ENCODE measurements at regions not wholly inside any gene's neighbourhood (a gene's known extent, or its start where the extent isn't known, plus 50 kb on each side); places are given as distances from the start of the nearest gene placed in this dataset.

DNA sequence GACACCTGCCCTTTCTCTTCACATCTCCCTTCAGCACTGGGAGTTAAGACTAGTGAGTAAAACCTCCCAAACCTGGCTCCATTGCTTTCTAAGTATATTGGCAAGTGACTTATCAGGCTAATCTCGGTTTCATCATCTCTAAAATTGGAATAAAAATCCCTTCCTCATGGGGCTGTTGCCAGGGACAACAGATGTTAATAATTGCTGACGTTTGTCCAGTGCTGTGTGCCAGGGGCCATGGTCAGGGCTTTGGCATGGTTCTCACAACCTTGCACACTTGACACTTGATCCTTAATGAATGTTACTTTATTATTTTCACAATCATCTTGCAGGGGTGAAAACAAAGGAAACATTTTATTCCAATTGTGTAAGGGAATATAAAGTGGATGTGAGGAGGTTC lies 1262.0 kb upstream of the WWC1 start:
- no peak for DNase-seq (ENCODE audit: low read depth, low spot score)

DNA sequence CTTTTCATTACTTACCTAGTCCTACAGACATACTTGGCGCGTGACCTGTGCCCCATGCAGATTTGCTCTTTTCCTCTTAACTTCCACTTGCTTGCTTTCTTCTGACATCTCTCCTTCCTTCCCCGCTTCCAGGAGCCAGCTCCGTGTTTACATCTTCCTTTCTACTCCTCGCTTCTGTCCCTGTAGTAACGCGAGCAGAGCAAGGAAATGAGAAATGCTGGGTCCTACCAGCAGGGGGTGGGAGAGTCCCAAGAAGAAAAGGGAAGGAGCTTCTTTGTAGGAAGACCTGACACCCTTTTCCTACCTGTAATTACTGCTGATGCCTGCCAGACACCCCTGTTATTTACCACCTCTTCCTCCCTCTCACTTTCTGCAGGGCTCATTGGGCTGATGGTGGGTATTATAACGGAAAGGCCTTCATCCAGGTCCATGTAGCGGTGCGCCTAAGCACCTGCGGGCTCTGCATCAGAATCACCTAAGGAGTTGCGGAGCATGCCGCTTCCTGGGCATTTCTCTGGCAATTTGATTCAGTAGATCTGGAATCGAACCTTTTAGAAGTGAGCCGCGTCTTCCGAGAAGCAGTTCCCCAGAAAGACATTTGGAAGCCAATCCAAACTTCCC lies 1260.8 kb upstream of the WWC1 start:
- TF ChIP-seq FOXP2 (optimal IDR thresholded peaks at IDR 0.05; ENCODE audit: control extremely low read depth, extremely low read length, insufficient read depth), result no peak
- no peak for TF ChIP-seq POLR2AphosphoS5 (IDR thresholded peaks at IDR 0.05; ENCODE audit: borderline replicate concordance, low read depth, low read length)
- no peak for TF ChIP-seq EZH2 (IDR thresholded peaks at IDR 0.05)
- H3K36me3 ChIP-seq (ENCODE audit: insufficient read depth, low read length), result no peaks in the 10 kb centered on the region
- H3K9me3 ChIP-seq (ENCODE audit: low read depth, low read length), result no peaks in the 10 kb centered on the region
- H3K4me3 ChIP-seq, result no peak overlapping the region
- no peak overlapping the region for H3K9ac ChIP-seq (ENCODE audit: insufficient read length)
- H3K27ac ChIP-seq, result no peak overlapping the region
- DNase-seq (ENCODE audit: low read depth, low spot score), result no peak

More for the DNA sequence above, 1262.0 kb upstream of the WWC1 start:
- no peak overlapping the region for H3K9ac ChIP-seq (ENCODE audit: insufficient read length)
- H3K4me3 ChIP-seq, result no peak overlapping the region
- TF ChIP-seq POLR2AphosphoS5 (IDR thresholded peaks at IDR 0.05; ENCODE audit: borderline replicate concordance, low read depth, low read length), result no peak
- no peak for TF ChIP-seq FOXP2 (optimal IDR thresholded peaks at IDR 0.05; ENCODE audit: control extremely low read depth, extremely low read length, insufficient read depth)
- TF ChIP-seq EZH2 (IDR thresholded peaks at IDR 0.05), result no peak
- H3K36me3 ChIP-seq (ENCODE audit: insufficient read depth, low read length), result no peaks in the 10 kb centered on the region
- no peak overlapping the region for H3K27ac ChIP-seq
- H3K9me3 ChIP-seq (ENCODE audit: low read depth, low read length), result no peaks in the 10 kb centered on the region

DNA sequence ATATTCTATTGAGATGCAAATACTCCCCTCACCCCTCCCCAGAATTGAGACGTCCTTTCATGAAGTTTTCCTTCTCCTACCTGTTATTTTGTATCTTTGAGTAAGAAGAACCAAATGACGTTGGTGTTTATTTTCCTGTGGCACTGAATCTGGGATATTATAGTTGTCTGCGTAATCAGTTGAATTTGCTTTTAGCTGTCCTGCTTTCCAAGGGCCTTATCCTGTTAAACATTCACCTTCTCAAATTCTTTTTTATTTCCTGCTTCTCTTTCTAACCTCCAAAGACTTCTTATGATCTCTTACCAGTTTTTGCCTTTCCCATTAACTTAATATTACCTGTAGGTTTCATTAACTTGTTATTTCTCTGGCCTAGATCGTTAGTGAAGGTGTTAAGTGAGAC lies 1254.9 kb upstream of the WWC1 start:
- Histone ChIP-seq H3K4me3 (no peak overlapping the region), H3K9ac (ENCODE audit: insufficient read length) (no peak overlapping the region), H3K36me3 (ENCODE audit: insufficient read depth, low read length) (no peaks in the 10 kb centered on the region), H3K9me3 (ENCODE audit: low read depth, low read length) (no peaks in the 10 kb centered on the region), H3K27ac (no peak overlapping the region)
- TF ChIP-seq POLR2AphosphoS5 (IDR thresholded peaks at IDR 0.05; ENCODE audit: borderline replicate concordance, low read depth, low read length) (no peak), FOXP2 (optimal IDR thresholded peaks at IDR 0.05; ENCODE audit: control extremely low read depth, extremely low read length, insufficient read depth) (no peak), EZH2 (IDR thresholded peaks at IDR 0.05) (no peak)
- no peak for DNase-seq (ENCODE audit: low read depth, low spot score)

DNA sequence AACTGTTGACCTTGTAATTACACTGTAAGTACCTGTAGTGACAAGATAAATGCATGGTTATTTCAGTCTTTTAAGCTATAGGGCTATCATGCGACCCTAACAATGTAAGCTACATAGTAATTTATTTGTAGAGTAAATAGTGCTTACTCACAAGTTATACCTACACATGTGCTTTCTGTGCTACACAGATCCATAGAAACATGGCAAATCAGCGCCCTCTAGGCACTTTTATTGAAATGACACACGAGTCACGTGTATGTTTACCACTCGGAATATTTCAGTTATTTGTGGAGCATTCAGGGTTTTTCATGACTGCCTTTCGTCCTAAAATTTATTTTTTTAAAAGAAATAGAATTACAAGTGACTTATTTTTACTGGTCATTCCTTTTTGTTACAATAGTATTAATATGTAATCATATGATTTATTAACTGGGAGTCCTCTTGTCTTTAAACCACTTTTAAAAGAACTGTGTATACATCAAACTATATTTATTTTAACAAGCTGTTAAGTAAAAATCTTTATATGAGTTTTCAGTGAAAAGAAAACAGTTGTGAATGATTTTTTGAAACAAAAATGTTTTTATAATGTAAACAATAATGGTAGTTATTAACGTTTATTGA lies 1242.3 kb upstream of the WWC1 start:
- H3K9ac ChIP-seq (ENCODE audit: insufficient read length), result no peak overlapping the region
- H3K27ac ChIP-seq, result no peak overlapping the region
- H3K36me3 ChIP-seq (ENCODE audit: insufficient read depth, low read length), result no peaks in the 10 kb centered on the region
- no peaks in the 10 kb centered on the region for H3K9me3 ChIP-seq (ENCODE audit: low read depth, low read length)
- TF ChIP-seq POLR2AphosphoS5 (IDR thresholded peaks at IDR 0.05; ENCODE audit: borderline replicate concordance, low read depth, low read length) (no peak), FOXP2 (optimal IDR thresholded peaks at IDR 0.05; ENCODE audit: control extremely low read depth, extremely low read length, insufficient read depth) (no peak)
- H3K4me3 ChIP-seq, result no peak overlapping the region
- peak; percentile 57 for DNase-seq (ENCODE audit: low read depth, low spot score)

DNA sequence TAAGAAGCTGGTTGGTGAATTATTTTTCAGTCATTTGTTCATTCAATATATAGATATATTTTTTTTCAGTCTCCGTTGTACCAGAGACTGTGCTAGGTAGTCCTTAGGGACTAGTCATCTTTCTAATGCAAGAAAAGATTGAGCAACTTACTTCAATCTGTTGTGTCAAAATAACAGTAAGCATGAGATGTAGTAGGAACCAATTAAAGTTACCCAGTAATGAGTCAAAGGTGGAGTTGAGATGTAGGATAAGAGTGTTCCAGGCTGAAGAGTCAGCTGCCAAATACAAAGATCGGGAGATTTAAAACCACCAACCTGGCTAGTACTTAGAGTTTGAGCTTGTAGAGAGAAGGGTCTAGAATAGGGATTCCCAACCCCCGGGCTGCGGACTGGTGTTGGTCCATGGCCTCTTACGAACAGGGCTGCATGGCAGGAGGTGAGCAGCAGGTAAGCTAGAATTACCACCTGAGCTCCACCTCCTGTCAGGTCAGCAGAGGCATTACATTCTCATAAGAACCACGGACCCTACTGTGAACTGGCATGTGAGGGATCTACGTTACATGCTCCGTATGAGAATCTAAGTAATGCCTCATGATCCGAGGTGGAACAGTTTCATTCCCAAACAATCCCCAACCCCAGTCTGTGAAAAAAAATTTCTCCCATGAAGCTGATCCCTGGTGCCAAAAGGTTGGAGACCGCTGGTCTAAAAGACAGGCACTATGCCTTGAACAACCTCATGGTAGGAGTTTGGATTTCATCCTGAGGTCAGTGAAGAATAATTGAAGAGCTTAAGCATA lies 1241.5 kb upstream of the WWC1 start:
- H3K36me3 ChIP-seq (ENCODE audit: insufficient read depth, low read length), result no peaks in the 10 kb centered on the region
- no peak overlapping the region for H3K27ac ChIP-seq
- H3K9ac ChIP-seq (ENCODE audit: insufficient read length), result no peak overlapping the region
- H3K4me3 ChIP-seq, result no peak overlapping the region
- TF ChIP-seq EZH2 (IDR thresholded peaks at IDR 0.05) (no peak), FOXP2 (optimal IDR thresholded peaks at IDR 0.05; ENCODE audit: control extremely low read depth, extremely low read length, insufficient read depth) (no peak), POLR2AphosphoS5 (IDR thresholded peaks at IDR 0.05; ENCODE audit: borderline replicate concordance, low read depth, low read length) (no peak)
- H3K9me3 ChIP-seq (ENCODE audit: low read depth, low read length), result no peaks in the 10 kb centered on the region
- no peak for DNase-seq (ENCODE audit: low read depth, low spot score)

DNA sequence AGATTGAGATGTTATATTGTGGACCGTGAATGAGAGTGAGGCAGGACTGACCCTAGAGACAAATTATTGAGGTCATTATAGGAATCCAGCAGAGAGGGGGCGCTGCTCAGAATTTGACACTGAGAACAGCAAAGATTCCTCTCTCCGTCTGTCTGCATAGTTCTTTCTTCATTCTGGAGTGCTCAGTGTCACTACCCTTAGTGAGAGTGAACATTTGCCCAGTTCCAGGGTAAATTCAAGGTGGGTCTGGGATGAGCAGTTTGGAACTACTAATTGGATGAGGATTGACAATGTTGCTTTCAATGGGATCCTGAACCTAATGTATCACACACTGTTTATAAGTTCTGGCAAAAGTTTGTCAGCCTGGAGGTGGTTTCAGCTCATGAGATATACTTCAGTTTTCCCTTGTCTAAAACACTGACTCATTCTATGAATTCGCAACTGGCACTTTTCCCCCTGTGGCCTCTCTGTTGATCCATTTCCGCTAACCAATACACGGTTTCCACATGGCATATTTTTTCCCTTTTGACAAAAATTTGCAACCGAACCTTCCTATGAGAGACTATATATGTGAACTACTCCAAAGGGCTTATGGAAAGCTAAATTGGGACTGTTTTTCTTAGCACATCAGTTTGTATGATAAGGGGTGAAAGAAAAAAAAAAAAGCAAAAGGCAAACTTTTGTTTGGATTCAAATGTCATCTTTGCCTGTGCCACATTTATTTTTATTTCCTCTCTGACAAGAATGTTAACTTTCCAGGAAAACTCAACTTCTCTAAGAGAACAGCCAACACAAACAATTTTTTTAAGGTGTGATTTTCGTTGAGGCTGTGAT lies 1240.7 kb upstream of the WWC1 start:
- no peaks in the 10 kb centered on the region for H3K36me3 ChIP-seq (ENCODE audit: insufficient read depth, low read length)
- no peak overlapping the region for H3K9ac ChIP-seq (ENCODE audit: insufficient read length)
- H3K9me3 ChIP-seq (ENCODE audit: low read depth, low read length), result no peaks in the 10 kb centered on the region
- no peak overlapping the region for H3K4me3 ChIP-seq
- no peak overlapping the region for H3K27ac ChIP-seq
- TF ChIP-seq FOXP2 (optimal IDR thresholded peaks at IDR 0.05; ENCODE audit: control extremely low read depth, extremely low read length, insufficient read depth) (no peak), POLR2AphosphoS5 (IDR thresholded peaks at IDR 0.05; ENCODE audit: borderline replicate concordance, low read depth, low read length) (no peak), EZH2 (IDR thresholded peaks at IDR 0.05) (no peak)
- no peak for DNase-seq (ENCODE audit: low read depth, low spot score)

DNA sequence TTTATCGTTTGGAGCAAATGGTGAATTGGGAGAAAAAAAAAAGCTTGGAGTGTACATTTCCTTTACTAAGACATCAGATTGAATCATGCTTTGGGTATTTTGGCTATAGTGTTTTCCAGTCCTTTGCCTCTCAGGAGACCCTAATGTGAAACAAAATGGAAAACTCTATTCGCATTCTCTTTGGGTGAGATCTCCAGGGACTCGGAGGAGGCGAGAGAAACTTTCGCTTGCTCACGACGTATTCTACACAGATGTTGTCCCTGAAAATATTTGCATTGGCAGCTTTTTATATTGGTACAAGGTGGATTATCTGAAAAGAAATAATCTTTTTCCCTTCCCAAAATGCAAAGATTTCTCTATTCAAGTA lies 1240.1 kb upstream of the WWC1 start:
- Histone ChIP-seq H3K36me3 (ENCODE audit: insufficient read depth, low read length) (no peaks in the 10 kb centered on the region), H3K9me3 (ENCODE audit: low read depth, low read length) (no peaks in the 10 kb centered on the region), H3K27ac (no peak overlapping the region), H3K9ac (ENCODE audit: insufficient read length) (no peak overlapping the region), H3K4me3 (no peak overlapping the region)
- no peak for TF ChIP-seq FOXP2 (optimal IDR thresholded peaks at IDR 0.05; ENCODE audit: control extremely low read depth, extremely low read length, insufficient read depth)
- TF ChIP-seq POLR2AphosphoS5 (IDR thresholded peaks at IDR 0.05; ENCODE audit: borderline replicate concordance, low read depth, low read length), result no peak
- no peak for TF ChIP-seq EZH2 (IDR thresholded peaks at IDR 0.05)
- no peak for DNase-seq (ENCODE audit: low read depth, low spot score)

DNA sequence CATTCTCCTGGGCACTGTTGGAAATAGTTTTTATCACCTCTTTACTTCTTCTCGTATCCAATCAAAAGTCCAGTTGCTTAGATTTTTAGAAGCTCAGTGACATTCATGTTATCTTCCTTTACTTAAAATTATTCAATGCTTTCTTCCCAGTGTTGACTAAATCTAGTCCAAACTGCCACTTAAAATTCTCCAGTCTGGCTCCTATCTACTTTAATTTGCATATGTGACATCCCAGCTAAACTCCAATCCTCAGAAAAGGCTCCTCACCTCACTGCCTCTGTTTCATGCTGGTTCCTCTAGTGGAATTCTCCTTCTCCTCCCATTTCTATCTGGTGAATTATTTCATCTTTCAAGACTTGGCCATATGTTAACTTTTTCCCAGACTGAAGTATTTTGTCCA lies 1238.7 kb upstream of the WWC1 start:
- H3K9ac ChIP-seq (ENCODE audit: insufficient read length), result no peak overlapping the region
- no peak for TF ChIP-seq POLR2AphosphoS5 (IDR thresholded peaks at IDR 0.05; ENCODE audit: borderline replicate concordance, low read depth, low read length)
- TF ChIP-seq FOXP2 (optimal IDR thresholded peaks at IDR 0.05; ENCODE audit: control extremely low read depth, extremely low read length, insufficient read depth), result no peak
- no peak for TF ChIP-seq EZH2 (IDR thresholded peaks at IDR 0.05)
- H3K4me3 ChIP-seq, result no peak overlapping the region
- no peaks in the 10 kb centered on the region for H3K36me3 ChIP-seq (ENCODE audit: insufficient read depth, low read length)
- H3K9me3 ChIP-seq (ENCODE audit: low read depth, low read length), result no peaks in the 10 kb centered on the region
- H3K27ac ChIP-seq, result no peak overlapping the region
- DNase-seq (ENCODE audit: low read depth, low spot score), result no peak
